GM21360 (cell line): ENCODE measurements at regions not wholly inside any gene's neighbourhood (a gene's known extent, or its start where the extent isn't known, plus 50 kb on each side); places are given as distances from the start of the nearest gene placed in this dataset.
"Not testable (repeated sequence)": the region's sequence is repeated elsewhere in the genome, so short reads cannot be mapped to it uniquely, and the experiment has no call there.

Source experiments
- ATAC-seq: cut with Tn5 transposase; IDR thresholded peaks from one replicate; pipeline ENCODE4 v1.9.1; 2021; ENCODE audit warnings: mild to moderate bottlenecking, moderate library complexity; ENCODE audit not compliant: unreplicated experiment

DNA sequence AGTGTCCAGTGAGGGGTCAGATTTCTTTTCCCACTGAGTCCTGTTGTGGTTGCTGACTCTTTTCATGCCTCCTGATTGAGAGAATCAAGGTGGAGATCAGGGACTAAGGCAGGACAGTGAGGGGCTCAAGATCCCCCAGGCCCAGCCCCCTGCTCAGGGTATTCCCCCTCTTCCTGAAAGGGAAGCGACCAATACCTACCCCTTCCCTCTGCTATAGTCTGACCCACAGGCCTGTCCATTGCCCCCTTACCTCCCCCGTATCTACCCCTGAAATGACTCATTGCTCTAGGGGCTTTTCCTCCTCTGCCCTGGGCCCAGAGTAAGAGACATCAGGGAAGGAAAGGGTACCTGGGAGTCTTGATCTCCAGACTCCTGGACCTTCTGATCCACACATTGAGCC, 1320.5 kb downstream of the UQCRFS1 start:
- no peak for ATAC-seq

DNA sequence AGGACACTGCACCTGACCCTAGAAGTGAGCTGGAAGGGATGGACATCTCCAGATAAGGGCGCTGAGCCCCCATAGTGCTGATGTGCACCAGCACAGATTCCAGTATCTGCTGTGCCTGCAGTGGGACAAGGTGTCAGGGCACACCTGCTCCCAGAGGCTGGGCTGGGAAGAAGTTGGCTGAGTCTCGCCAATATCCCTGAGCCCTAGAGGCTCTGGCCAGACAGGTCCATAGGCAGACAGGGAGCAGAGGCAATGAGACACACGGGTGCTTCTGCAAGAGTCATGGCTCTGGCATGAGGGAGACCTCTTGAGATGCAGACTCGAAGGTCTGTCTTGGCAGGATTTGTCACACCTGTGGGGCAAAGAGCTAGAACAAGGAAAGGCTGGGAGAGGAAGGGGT, 1321.5 kb downstream of the UQCRFS1 start:
- ATAC-seq, result no peak

DNA sequence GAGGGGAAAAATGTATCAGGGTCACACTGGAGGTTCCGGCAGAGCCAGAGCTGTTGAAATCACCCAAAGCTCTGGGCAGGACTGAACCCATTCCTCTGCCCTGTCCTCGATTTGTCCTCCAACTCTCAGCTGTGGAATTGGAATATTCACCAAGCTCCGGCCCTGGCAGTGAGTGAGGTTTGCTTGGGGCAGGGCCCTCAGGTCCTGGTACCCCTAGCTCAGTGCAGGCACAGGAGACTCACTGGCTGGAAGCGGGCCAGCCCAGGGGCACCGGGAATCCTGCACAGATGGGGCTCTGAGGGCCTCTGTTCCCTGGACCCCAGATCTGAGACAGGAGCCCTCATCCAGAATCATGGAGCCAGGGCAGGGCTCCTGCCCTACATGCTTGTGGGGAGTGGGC, 1322.3 kb downstream of the UQCRFS1 start:
- ATAC-seq, result no peak

GRCh38 chr19:27890206-27890605, 1322.7 kb downstream of the UQCRFS1 start:
- no peak for ATAC-seq

GRCh38 chr19:27889156-27889555, 1323.8 kb downstream of the UQCRFS1 start:
- no peak for ATAC-seq

DNA sequence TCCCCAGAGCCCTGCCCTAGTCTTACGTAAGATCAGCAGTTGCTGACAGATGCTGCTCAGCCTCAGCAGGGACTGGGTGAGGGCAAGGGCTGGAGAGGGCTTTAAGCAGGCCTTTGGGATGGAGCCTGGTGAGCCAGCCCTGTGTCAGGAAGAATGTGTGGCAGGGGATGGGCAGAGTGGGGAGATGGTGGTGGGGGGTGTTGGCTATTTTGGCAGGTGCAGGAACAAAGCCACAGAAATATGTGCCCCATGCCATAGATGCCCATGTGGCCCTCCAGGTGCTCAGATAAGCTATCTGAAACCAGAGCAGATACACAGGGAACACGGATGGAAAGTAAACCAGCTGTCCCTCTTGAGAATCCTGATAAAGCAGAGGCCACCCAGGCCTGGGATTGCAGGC, 1325.0 kb downstream of the UQCRFS1 start:
- no peak for ATAC-seq

GRCh38 chr19:27885359-27885758, 1327.6 kb downstream of the UQCRFS1 start:
- no peak for ATAC-seq

DNA sequence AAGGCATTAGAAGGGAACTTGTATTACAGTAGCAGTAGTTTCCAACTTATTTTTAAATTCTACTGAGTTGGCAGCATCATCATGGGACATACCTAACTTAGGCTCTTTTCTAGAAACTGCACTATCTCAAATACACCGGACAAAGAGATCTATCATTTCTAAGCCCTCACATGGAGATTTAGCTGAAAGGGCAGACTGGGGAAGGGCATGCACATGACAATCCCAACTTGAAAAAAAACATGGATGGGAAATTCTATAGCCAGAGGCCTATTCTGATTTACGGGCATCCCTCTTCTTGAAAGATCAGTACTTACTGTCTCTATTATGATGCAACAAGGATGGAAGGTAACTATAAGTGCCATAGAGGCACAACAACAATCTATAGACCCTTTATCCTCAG, 1328.6 kb downstream of the UQCRFS1 start:
- no peak for ATAC-seq

DNA sequence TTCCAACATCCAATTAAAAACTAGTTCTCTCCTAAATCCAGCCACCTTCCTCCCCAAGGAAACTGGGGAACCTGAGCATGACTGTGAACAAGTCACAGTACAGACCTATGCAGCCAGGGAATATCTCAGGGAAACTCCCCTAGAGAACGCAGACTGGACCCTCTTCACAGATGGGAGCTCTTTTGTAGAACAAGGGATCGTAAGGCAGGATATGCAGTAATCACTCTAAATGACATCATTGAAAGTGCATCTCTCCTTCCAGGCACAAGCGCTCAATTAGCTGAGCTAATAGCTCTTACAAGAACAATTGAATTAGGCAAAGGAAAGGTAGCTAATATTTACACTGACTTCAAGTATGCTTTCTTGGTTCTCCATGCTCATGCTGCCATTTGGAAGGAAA, 1331.7 kb downstream of the UQCRFS1 start:
- no peak for ATAC-seq

GRCh38 chr19:27876976-27877512, 1335.9 kb downstream of the UQCRFS1 start:
- no peak for ATAC-seq

DNA sequence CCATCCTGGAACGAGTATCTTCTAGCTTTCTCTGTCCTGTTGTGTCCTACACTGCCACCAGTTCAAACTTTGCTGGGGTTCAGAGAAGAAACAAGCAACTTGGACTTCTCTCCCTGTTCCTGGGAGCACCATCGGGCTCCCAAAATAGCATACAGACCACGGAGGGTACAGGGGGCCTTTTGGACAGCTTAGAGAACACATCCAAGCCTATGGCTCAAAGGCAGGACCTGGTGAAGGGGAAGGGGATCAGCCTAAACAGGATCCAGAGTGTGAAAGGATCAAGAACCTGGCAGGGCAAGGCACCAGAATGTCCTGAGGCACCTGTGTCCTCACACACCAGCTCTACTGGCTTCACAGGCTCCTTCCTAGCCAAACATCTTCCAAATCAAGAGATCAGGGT, 1336.5 kb downstream of the UQCRFS1 start:
- no peak for ATAC-seq

GRCh38 chr19:27872370-27872769, 1340.6 kb downstream of the UQCRFS1 start:
- ATAC-seq, result no peak

GRCh38 chr19:27870293-27870692, 1342.7 kb downstream of the UQCRFS1 start:
- ATAC-seq, result no peak

DNA sequence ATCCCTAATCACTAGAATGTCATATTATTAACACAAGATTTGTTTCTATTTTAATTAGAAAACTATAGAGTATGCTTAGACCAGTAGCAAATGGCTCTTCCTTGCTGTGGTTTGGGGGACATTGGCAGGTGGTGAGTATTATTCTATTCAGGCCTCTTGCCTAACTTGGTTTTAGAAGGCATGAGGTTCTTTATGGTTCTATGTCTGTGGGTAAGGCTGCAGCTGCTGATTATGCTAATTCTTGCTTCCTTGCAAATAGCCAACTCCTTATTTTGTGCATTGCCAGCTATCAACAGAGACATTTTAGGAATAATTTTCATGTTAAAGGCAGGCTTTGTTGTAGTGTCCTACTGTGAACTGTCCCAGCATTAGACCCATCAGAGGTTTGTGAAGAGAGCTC, 1344.9 kb downstream of the UQCRFS1 start:
- ATAC-seq, result no peak

GRCh38 chr19:27865927-27866777, 1346.8 kb downstream of the UQCRFS1 start:
- ATAC-seq, result no peak

DNA sequence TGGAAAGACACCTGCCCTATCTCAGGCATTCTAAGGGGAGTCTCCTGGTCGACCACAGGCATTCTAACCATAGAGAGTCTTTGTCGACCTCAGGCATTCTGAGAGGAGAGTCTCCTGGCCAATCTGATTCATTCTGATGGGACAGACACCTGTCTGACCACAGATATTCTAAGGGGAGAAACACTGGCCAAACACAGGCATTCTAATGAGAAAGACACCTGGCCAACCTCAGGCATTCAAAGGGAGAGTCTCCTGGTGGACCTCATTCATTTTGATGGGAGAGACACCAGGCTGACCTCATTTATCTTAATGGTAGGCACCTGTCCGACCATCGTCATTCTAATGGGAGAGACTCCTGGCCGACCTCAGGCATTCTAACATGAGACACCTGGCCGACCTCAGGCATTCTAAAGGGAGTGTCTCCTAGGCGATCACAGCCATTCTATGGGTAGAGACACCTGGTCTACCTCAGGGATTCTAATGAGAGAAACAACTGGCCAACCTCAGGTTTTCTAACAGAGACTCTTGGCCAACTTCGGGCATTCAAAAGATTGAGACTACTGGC, 1351.5 kb downstream of the UQCRFS1 start:
- ATAC-seq, result no peak

- ATAC-seq, result no peak
These were observed 1352.5 kb downstream of the UQCRFS1 start for GRCh38 chr19:27860309-27860934.

GRCh38 chr19:27859689-27860088, 1353.3 kb downstream of the UQCRFS1 start:
- ATAC-seq, result no peak

DNA sequence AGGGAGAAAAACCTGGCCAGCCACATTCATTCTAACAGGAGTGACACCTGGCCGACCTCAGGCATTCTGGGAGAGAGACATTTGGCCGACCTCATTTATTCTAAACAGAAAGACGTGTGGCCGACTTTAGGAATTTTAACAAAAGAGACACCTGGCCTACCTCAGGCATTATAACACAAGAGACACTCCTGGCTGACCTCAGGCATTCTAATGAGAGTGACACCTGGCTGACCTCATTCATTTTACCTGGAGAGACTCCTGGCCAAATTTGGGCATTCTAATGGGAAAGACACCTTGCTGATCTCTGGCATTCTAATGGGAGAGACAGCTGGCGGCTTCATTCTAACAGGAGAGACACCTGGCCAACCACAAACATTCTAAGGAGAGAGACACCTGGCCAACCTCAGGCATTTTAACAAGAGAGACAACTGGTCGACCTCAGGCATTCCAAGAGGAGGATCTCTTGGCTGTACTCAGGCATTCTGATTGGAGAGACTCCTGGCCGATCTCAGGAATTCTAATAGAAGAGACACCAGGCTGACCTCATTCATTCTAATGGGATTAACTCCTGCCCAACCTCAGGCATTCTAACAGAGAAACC, 1353.9 kb downstream of the UQCRFS1 start:
- no peak for ATAC-seq

- ATAC-seq, result not testable (repeated sequence)
These were observed 1360.0 kb downstream of the UQCRFS1 start for GRCh38 chr19:27852931-27853330.

DNA sequence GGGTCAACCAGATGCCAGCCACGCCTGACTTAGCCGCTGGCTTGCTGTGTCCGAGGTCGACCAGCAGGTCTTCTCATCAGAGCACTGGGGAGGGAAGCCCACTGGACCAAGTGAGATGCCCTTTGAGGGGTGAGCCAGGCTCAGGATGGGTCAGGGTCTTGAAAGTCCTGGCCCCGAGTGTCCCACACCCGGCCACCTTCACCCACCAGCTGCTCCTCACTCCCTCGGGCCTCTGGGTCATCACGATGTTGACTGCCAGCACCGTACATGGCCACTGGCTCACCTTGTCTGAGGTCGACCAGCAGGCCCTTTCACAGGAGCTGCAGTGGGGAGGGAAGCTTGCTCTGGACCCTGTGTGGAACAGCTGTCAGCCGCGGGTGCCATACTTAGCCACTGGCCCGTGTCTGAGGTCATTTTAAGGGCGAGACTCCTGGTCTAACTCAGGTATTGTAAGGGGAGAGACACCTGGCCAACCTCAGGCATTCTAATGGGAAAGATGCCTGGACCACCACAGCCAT, 1361.3 kb downstream of the UQCRFS1 start:
- ATAC-seq, result no peak
